ENCODE measurements at regions not wholly inside any gene's neighbourhood (a gene's known extent, or its start where the extent isn't known, plus 50 kb on each side); places are given as distances from the start of the nearest gene placed in this dataset.
A peak's percentile ranks its signal among the peaks of the same experiment; 100 is the strongest.
"Not testable (repeated sequence)": the region's sequence is repeated elsewhere in the genome, so short reads cannot be mapped to it uniquely, and the experiment has no call there.

DNA sequence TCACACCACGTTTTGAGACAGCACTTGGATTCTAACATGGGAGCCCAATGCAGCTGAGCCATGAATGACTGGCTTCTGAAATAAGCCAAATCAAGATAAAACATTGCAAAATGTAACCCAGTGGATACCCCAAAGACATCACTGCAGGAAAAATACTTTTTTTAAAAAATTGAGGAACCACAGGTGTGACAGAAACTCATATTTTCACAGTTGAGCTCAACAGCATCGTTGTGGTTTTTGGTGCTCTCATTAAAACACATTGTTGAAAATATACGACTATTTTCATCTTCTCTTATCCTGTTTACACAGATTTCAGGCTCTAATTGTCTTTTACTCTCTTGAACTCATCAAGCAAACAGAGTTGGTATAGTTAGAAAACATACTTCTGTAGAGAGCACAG lies 429.3 kb upstream of the VRK2 start:
- no peak for DNase-seq

DNA sequence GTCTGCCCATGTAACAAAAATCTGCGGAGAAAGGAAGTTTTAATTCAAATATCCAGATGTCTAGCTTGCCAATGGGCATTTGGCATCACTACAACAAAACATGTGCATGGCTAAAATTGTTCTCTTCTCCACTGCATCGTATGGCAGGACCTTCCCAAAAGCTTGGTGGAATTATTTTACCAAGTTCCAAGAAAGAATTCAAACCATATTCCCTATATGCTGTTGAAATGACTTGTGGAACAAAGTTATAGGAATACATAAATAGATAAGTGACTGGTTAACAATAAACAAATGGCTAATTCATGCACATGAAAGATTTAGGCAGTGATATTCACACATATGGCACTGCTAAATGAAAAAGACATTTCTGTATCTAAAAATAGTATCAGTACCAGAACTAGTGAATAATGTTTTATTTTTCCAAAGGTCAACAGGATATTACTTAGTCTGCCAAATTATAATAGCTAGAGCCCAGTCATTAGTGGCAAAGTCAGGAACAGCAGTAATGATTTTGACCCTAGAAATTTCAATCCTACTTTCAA lies 425.4 kb upstream of the VRK2 start:
- DNase-seq = no peak

DNA sequence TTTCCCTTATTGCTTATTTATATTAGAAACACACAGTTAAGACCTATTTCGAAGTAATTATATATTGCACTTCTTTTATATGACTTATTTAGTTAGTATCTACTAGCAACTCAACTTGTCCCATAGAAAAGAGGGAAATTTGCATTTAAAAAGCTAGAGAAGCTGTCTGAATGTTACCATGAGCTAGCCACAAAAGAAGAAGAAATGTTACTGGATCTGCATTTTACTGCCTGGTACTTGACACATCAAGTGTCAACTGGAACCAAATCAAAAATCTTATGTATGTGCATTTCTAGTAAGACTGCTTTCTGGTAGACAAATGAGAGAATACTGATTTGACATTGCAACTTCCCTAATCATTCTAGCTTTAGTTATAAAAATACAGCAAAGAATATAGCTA lies 424.6 kb upstream of the VRK2 start:
- no peak for DNase-seq

DNA sequence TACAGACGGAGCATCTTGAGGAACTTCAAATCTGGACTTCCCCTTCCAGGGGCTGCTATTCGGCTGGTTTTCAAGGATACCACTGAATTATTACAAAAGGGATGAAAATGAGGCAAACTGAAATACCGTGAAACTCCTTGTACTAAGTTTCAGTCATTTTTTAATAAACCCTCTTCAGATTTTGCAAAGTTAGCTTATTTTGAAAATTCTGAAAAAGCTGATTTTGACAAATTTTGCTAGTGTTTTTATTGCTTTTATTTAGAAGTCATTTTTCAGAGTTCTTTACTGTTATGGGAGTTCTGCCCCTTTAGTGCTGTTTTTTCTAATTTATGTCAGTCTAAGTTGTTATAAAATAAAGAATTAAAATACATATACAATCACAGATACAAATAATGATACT lies 390.4 kb upstream of the VRK2 start:
- DNase-seq = no peak

DNA sequence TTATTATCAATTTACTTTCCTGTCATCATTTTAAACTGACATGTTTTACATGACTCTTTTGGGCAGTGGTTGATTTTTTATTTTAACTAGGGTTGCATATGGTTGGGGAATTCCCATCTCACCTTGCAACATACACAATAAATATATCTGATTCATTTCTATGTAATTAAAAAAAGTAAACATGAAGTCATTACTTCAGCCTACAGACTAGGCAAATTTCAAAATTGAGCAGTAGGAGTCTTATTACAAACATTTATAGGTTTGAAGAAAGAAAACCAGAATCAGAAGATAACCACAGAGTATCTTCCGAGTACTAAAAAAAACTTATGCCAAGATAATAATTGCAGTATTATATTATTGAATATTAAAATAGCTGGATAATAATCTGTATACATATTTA lies 377.0 kb upstream of the VRK2 start:
- no peak for DNase-seq

DNA sequence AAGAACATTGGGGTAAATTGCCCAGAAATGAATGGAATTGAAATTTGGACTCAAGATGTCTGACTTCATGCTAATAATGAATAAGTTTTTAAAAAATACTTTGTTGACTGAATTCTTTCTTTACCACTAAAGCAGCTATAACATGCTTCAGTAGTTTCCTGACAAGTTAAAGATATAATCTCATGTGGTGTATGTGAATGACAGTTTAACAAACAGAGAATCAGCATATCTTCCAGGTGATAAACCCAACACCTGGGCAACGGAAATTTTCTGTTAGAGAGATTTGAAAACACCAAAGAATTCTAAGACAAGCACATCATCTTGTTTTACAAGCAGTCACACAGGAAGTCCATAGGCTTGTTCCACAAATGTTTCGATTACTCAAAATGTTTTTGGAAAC lies 372.6 kb upstream of the VRK2 start:
- no peak for DNase-seq

DNA sequence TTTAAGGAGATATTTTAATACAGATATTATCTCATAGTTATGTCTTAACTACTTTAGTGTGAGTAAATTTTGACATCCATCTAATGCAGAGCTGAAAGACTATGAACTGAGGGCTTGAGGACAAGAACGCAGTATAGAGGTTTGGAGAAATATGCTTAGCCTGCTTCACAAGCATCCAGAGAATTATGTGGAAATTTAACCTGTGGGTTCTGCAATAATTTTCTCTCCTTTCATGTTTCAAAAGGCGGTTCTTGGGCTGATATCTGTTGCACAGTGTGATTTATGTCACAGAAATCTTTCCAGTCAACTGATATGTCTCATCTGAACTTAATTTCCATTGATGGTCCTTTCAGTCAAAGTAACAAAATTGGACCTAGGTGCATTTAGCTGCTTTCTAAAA lies 371.9 kb upstream of the VRK2 start:
- no peak for DNase-seq

DNA sequence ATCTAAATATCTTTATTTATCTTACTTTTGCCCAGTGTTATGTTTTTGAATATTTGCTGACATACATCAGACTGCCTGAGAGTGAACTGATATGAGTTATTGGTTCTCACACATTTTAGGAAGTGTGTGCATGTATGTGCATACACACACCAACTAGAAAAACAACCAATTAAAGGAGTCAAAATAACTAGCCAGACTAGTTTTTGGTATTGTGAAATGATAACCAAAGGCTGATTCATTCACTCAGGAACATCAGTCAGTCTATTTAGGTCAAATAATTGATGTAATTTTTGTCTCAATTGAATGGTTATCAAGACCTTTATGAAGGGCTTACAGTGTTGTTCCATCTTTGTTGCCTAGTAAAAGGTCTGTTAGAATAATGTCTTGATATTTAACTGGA lies 369.3 kb upstream of the VRK2 start:
- no peak for DNase-seq

DNA sequence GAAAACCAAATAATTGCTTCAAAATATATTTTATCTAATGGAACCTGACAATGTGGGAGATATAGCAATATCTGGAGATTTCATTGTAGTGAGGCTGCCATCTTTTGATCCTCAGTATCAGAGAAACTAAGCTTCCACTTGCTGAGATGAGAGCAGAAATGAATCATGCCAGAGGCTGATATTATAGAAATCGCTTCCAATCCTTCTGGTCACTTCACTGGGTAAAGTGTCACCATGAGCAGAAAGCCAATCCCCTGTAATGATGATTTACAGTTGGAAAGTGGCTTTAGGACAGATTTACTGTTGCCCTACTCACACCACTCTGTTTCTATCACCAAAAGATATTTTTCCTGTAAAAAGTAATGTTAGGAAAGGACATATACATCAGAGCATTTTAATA lies 365.0 kb upstream of the VRK2 start:
- DNase-seq = no peak

DNA sequence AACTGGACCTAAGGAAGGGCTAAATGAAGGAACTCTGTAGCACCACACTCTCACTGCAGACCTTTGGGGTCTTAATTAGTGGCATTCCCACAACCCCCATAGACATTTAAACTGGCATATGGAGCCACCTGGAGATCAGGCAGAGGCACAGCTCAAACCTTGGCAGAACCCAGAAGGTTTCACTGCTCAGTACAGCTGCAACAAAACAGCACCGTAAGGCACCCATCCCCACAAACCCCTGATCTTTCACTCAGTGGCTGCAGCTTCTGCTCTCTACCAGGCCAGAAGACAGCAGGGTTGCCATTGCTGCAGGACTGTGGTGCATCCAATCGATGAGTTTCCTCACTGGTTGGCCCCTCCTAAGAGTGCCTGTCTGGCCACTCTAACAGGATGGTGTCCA lies 361.6 kb upstream of the VRK2 start:
- no peak for DNase-seq

DNA sequence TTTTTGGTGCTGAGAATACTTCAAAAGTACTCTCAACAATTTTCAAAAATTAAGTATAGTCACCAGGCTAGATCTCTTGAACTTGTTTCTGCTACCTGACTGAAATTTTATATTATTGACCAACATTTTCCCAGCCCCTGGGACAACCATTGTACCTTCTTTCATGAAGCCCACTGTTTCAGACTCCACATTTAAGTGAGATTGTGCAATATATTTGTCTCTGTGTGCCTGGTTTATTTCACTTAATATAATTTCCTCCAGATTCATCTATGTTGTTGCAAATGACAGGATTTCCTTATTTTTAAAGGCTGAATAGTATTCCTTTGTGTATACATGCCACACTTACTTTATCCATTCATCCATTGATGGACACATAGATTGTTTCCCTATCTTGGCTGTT lies 354.2 kb upstream of the VRK2 start:
- no peak for DNase-seq

DNA sequence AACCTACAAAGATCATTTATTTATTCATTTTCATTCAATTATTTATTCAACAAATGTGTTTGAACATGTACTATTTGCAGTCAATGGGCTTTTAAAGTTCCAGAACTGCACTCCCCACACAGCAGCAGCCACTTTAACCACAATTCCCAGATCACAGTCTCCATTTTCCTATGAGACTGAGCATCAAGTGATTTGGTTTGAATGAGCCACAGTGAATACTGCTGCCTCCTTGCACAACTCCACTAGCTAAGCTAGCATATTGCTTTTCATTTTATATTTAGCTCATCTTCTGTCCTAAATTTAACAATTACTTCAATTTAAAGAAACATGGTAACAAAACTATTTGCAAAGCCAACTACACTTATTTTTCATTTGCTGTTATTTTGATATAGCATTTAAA lies 353.4 kb upstream of the VRK2 start:
- no peak for DNase-seq

DNA sequence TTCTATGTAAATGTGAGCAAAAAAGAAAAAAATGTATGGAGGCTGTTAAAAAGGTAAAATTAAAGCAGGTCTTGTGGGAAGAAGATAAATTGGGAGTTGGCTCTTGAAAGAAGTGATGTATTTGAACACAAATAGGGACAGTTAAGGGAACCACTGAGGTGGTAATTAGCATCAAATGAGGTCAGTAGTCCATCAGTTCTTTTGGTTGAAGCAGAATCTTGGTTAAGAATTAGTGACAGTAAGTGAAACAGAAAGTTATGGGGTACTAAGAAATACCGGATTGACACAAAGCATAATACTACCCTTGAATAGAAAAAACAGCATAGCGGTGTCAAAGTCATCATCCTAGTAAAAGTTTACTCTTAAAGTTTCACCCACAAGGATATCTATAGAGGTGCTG lies 352.6 kb upstream of the VRK2 start:
- no peak for DNase-seq

DNA sequence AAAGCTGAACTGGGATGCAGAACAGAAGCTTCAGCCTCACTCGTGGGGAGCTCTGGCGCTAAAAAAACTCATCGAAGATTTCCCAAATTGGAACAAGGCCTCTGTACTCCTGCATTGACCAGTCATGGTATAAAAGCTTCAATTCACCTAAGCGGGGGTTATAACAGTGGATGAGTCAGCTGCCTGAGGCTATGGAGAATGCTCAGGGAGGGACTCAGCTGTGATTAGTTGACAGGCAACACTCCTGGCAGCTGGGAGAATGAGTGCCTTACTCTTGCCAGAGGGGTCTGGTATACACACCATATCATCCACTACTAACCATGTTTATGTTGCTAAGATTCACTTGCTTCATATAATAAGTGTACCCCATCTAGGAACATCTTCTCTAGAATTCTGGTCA lies 350.6 kb upstream of the VRK2 start:
- no peak for DNase-seq

DNA sequence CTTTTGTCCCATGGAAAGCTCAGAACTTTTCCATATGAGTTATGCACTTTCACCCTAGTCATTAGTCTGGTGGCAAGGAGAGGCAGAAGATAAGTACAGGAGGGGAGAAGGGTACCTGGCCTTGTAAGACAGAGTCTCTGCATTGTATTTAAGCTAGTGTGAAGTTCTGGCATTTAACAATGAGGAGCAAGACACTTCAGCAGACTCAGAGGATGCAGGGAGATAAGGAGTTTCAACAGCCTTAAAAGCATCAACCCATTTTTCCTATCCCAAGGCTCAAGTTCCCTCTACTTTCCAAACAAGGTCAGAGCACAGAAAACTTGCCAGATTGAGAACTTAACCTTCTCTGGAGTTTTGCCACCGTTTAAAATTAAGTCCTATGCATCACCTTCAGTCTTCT lies 348.2 kb upstream of the VRK2 start:
- DNase-seq = no peak

DNA sequence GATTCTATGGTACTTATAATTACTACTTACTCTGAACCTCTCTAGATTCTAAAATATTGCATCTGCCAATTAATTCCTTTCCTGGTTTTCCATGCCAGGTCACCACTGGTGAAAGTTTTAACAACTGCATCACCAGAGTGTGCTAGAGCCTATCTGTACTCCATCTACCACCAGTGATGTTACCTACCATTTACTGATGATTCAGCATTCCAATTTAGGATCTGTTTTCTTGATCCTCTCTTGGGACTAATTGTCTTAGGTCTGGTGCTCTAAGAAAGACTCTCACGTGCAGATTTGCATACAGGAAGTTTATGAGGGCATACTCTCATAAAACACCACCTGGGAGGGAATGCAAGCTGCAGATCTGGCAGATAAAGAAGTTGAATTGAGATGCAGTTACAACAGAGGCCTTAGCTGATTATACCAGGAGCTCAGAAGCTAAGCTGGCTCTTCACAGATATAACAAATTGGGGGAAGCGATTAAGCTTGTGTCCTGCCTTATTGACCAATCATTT lies 347.6 kb upstream of the VRK2 start:
- no peak for DNase-seq

DNA sequence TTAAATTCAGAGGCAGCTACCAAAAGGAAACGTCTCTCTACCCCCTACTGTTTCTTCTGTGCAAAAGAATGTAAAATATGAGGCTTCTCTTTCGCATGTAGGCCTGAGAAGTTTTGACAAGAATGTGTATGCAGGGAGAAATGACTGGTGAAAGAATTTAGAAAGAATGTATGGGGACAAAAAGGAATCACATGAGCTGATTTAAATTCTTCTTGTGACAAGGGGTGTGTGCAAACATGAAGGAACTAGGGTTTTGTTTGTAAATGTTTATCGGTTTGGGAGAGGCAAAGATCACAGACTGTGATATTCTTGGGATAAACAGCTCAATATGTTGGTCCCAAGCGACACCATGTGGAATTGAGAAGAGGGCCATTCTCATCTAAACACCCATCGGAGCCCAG lies 345.2 kb upstream of the VRK2 start:
- no peak for DNase-seq

DNA sequence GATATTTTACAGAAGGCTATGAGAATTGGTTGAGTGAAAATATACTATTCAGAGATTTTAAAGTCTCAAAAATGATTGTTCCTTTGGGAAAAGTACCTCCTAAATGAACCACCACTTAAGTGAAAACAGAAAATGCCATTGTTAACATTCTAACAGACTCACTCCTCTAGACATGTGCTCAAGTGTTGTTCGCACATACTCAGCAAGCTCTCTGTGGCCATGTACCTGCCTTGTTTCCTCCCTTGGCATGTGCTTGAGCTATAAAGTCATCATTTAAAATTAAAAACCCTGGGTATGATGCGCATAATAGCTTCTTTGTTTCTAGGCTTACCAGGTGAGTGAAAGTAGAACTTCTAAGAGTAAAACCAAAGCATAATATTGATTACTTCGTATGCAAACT lies 343.2 kb upstream of the VRK2 start:
- DNase-seq = no peak

DNA sequence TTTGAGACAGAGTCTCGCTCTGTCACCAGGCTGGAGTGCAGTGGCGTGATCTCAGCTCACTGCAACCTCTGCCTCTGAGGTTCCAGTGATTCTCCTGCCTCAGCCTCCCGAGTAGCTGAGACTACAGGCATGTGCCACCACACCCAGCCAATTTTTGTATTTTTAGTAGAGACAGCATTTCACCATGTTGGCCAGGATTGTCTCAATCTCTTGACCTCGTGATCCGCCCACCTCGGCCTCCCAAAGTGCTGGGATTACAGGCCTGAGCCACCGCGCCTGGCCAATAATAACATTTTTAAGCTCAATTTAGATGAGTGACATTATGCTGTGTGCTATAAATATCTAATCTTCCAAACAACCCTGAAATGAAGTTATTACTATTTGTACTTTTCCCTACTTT lies 338.8 kb upstream of the VRK2 start:
- DNase-seq = not testable (repeated sequence)

DNA sequence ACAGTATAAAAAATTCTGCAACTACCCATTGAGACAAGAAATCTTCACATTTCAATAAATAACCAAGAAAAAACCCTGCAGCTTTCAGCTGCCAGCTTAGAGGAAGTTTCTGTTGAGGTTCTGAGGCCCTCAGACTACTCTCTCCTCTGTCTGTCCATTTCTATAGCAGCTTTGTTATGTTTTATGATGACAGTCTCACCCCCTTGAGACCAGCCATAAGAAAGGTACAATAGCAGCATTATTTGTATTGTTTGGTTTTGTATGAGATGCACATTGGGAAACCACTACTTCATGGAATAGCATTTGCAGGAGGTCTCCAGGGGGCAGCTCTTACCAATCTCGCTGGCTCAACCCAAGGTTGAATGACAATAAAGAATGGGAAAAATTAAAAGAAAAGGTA lies 334.6 kb upstream of the VRK2 start:
- DNase-seq = no peak

DNA sequence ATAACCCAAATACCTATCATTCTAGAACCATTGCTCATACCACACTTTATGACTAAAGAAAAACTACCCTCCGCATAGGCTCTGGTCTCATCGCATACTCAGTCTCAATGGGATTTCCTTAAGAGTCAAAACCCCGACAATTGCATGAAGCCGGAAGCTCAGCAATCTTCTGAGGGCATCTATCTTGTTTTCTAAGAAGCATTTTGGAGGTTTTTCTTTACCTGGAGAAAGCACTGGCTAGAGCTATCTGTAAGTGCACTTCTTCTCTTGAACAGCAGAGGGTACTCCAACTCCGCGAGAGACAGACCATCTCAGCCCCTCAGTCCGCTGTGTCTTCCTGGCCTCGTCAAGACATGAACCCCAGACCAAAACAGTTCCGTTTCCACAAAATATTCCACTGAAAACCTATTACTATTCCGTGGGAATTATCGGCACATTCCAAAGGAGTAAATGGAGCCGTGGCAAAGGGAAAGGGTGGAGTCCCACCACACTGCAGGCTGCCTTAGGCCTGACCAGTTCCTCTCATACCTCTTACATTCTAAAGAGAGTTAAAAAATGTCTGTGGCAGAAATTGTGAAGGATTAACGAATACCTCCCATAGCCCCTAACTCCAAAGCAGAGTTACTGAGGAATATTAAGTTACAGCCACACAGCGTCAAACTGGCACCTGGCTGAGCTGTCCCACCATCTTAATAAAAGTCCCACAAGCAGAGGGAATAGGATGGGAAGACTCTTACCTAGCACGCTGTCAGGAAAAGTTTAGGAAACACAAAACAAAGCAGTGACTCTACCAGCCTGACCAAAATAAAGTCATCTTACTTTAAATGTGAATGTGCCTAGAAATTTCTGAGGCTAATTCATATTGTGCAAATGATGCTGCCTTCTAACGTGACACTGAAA lies 325.6 kb upstream of the VRK2 start:
- peak; percentile 2 for DNase-seq

DNA sequence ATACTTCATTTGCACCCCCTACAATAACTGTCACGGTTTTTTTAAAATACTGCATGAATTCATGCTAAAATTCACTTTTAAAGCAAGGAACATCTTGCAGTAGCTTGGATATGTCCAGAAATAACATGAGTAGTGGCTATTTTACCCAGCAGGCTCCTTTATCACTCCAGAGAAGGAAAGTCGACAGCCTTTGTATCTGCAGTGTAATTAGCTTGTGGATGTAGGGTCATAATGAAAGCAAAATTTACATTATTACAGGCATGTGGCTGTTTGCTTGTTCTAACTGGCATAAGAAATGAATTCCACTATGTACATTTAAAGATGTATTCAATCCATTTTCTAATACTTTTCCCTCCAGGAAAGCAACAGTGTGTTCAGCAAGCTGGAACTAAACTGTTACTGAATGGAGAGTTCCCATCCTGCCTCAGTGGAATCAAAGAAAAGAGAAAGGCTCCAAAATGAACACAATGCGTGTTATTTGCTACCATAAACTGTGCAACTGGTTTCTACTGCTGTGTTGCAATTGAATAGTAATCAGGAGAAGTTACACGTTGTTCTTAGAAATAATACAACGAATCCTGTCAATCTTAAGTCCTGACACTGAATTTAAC lies 321.2 kb upstream of the VRK2 start:
- no peak for DNase-seq

DNA sequence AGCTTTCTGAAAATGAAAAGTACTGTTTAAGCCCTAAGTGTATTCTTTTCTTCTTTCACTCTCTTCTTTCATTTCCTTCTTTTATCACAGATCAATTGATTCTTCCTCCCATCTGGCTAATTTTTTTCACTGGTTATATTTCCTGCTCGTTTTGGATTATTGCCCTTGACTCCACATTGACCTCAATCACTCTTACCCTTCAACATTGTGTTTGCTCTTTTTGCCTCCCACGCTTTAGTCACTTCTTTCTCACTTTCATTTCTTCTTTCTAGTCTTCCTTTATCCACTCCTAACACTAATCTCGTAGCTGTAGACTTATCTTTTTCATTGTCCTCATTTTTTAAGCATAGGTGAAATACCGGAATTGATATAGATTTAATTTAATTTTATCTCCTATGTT lies 320.3 kb upstream of the VRK2 start:
- no peak for DNase-seq

DNA sequence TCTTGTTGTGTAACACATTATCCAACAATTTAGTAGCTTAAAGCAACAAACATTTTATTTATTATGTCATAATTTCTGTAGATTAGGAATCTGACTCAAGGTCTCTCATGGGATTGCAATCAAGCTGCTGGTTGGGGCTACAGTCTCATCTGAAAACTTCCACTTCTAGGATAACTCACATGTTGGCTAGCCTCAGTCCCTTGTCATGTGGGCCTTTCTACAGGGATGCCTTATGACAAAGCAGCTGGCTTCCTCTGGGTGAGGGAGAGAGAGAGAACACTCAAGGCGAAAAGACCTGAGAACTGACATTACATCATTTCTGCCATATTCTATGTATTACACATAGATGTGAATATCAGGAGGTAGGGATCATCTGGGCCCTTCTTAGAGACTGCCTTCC lies 317.9 kb upstream of the VRK2 start:
- DNase-seq = no peak
